C4-2B (cell line): ENCODE measurements at regions not wholly inside any gene's neighbourhood (a gene's known extent, or its start where the extent isn't known, plus 50 kb on each side); places are given as distances from the start of the nearest gene placed in this dataset.

ENCODE experiments used
- H3K27ac ChIP-seq: fragments of 450-650 bp; 2 replicates; pipeline ENCODE4 v1.5.1; 2017
- ZFX ChIP-seq: fragments of 450-650 bp; IDR thresholded peaks from 2 replicates; pipeline ENCODE4 v1.6.1; 2017
- TF ChIP-seq, protein P1 (sequence below): fragments of 450-650 bp; conservative IDR thresholded peaks from 2 replicates; pipeline ENCODE4 v1.5.1; 2017; ENCODE audit warnings: mild to moderate bottlenecking

DNA sequence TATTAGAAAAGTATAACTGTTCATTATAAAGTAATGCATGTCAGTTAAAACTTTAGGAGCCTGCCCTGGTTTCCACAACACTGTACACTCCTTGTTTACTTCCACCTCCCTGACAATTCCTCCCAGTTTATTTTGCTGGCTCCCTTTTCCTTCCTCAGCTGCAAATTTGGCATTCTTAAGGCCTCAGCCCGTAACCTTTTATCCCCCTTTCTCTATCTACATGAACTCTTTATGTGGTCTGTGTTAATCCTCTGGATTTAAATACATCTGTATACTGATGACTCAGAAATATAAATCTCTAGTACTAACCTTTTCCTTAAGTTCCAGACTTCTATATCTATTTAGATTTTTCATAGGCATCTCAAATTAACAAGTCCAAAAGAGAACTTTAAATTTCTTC, 143.6 kb downstream of the OTOL1 start:
- no peak overlapping the region for H3K27ac ChIP-seq
- TF ChIP-seq, protein P1, sequence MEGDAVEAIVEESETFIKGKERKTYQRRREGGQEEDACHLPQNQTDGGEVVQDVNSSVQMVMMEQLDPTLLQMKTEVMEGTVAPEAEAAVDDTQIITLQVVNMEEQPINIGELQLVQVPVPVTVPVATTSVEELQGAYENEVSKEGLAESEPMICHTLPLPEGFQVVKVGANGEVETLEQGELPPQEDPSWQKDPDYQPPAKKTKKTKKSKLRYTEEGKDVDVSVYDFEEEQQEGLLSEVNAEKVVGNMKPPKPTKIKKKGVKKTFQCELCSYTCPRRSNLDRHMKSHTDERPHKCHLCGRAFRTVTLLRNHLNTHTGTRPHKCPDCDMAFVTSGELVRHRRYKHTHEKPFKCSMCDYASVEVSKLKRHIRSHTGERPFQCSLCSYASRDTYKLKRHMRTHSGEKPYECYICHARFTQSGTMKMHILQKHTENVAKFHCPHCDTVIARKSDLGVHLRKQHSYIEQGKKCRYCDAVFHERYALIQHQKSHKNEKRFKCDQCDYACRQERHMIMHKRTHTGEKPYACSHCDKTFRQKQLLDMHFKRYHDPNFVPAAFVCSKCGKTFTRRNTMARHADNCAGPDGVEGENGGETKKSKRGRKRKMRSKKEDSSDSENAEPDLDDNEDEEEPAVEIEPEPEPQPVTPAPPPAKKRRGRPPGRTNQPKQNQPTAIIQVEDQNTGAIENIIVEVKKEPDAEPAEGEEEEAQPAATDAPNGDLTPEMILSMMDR, result no peak
- TF ChIP-seq ZFX, result no peak

GRCh38 chr3:161641287-161641686, 144.7 kb downstream of the OTOL1 start:
- TF ChIP-seq, protein P1, result no peak
- TF ChIP-seq ZFX, result no peak
- no peak overlapping the region for H3K27ac ChIP-seq

DNA sequence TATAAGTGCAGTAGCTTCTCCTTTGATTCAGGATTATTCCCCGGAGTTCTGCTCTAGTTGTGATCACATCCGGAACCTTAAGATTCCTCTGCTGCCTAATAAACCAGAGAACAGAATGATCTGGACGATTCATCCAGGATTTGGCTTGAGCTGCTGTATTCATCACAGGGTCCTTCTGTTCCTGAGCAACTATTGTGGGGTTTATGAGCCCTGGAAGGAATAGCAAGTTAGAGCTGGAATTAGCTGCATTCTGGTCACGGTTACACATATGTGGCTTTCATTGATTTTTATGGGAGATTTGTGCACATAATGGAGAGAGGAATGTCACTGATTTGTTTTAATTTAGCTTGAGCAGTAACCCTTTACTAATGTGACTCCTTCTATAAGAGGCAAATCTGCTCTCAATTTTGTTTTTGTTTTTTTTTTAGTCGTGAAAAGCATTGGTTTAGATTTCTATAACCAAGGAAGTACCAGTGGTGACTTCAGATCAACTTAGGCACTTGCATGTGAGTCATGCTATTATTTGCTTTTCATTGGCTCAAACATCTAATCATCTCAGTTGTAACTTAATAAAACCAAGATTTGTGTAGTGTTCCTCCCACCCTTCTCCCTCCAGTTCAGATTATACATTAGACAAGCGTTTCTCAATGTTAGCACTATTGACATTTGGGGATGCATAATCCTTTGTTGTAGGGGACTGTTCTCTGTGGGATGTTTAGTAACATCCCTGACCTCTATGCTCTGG, 148.5 kb downstream of the OTOL1 start:
- no peak overlapping the region for H3K27ac ChIP-seq
- TF ChIP-seq ZFX, result no peak
- TF ChIP-seq, protein P1, result no peak

DNA sequence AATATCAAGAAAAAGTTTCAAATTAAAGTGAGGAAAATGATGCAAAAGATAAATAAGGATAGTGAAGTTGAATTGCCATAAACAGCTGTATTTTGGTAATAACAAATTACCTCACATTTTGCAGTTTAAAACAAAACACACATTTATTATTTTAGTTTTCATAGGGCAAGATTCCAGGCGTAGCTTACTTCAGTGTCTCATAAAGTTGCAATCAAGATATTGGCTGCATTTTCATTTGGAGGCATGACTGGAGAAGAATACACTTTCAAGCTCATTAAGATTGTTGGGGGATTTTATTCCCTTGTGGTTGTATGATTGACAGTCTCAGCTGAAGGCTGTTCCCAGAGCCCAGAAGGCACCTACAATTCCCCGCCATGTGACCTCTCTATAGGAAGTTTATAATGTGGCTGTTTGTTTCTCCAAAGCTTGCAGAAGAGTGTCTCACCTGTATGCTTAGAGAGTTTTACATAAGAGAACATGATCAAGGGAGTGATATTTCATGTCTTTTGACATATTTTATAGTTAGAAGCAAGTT, 151.4 kb downstream of the OTOL1 start:
- TF ChIP-seq, protein P1, result no peak
- no peak for TF ChIP-seq ZFX
- H3K27ac ChIP-seq, result no peak overlapping the region

DNA sequence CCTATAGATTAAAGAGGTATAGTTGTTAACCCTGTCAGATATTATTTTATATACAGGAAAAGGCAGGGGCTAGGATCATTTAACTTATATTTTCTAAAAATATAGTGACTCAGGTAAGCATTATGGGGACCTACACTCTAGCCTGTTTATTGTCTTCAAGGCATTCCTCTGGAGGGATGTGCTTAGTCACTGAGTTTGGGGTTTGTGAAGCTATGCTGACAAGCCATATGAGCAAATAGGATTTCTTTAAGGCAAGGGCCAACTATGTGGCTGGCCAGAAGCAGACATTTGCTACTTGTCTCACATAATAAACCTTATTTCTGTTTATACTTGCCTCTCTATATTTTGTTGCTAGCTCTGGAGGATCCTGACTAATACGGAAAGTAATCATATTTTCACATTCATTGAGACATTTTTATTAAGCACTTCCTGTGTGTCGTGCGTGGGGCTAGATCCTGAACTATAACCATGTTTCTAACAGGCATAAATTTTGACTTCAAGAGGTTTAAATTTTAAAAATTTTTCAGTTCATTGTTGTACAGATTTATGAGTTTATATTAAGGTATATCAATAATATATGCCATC, 153.4 kb downstream of the OTOL1 start:
- TF ChIP-seq, protein P1, result no peak
- no peak for TF ChIP-seq ZFX
- H3K27ac ChIP-seq, result no peak overlapping the region

- H3K27ac ChIP-seq, result no peak overlapping the region
- TF ChIP-seq, protein P1, result no peak
- no peak for TF ChIP-seq ZFX
Observed at GRCh38 chr3:161657786-161658185, 161.2 kb downstream of the OTOL1 start.

DNA sequence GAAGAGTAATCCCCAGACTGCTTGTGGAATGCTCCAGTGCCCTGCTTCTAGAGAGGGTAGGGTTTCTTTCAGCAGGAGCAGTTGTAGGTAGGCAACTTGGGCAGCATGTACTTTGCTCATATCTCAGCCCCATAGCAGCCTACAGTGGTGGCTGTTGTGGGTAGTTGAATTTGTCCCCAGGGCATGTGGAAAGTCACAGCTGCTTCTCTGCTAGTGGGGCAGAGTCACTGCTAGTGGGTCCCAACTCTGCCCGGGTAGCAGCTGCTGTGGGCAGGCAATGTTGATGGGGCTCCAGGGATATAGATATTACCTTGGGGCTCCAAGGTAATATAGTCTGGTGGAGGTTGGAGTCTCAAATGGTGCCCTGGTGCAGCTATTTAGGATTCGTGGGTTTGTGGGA, 174.5 kb downstream of the OTOL1 start:
- no peak overlapping the region for H3K27ac ChIP-seq
- TF ChIP-seq ZFX, result no peak
- TF ChIP-seq, protein P1, result no peak
